HG03469 (cell line): ENCODE measurements at regions not wholly inside any gene's neighbourhood (a gene's known extent, or its start where the extent isn't known, plus 50 kb on each side); places are given as distances from the start of the nearest gene placed in this dataset.

Experiments used
- ATAC-seq: cut with Tn5 transposase; IDR thresholded peaks from one replicate; pipeline ENCODE4 v1.9.1; 2021; ENCODE audit warnings: mild to moderate bottlenecking, moderate library complexity, moderate number of reproducible peaks; ENCODE audit not compliant: unreplicated experiment

DNA sequence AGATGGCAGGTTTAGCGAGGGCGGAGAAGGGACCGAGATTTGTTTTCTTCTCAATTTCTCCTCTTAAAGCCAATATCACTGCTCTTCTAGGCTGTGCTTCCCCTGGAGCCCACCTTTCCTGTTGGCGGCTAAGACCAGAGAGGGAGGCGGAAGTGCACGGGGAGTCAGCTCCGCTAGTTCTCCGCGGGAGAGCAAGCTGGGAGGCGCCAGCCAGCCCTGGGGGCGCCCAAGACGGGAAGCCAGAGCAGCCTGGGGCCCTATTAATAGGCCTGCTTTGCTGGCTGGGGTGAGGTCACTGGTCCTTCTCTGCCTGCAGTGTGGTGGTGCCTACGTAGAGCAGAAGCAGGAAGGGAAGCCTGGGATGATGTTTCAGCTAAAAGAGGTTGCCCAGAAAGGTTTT lies 61.6 kb downstream of the LSM5 start:
- ATAC-seq = no peak

DNA sequence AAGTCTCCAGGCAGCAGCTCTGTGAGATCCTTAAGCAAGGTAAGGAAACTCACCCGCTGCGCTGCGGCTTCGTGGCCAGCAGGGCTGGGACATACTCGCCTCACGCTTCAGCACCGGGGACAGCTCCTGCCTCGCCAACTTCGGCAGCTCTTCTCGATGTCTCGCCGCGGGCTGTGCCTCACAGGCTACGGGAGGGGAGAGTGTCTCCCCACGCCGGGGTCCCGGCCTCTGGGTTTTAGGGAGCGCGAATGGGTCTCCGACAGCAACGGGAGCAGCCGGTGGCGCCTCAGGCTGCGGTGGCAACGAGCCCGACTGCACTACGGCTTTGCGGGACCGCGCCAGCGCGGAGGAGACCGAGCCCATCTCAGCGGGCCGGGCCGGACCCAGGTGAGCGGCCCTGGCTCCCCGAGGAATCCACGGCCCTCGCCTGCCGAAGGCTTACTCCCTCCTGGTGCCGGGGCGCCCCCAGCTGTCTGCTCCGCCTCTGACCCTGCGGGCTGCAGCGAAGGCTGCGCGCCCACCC lies 62.4 kb downstream of the LSM5 start:
- no peak for ATAC-seq

DNA sequence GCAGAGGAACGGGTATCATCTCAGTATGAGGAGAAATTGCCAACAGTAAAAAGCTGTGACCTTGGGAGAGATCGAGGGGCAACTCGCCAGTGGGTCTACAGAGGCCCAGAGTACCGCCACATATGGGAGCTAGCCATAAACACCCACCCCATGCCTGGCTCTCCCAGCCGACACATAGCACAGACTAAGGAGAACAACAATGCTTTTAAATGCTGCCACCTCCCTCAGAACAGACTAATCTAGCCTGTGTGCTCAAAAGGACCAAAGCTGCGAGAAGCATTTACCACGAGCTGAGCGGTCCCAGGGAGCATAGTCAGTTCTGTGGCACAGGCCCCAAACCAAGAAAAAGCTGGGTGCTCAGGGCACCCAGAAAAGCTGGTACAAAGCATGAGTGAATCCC lies 73.3 kb downstream of the LSM5 start:
- ATAC-seq = no peak

DNA sequence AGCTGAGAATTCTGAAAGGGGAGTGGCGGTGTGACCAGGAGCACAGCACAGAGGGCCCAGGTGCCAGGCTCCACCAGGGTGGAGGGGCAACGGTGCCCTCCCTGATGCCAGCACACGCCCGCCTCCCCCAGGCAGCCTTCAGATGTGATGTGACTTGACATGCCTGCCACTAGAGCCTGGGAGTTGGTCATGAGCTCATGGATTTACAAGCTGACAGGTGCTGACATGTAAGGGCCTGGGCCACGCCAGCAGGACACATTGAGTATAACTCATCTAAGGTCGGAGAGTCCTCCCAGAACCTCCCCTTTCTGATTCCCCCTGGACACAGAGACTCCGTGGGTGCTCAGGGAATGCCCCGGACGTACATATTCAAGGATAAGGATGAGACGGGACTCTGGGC lies 74.2 kb downstream of the LSM5 start:
- no peak for ATAC-seq

DNA sequence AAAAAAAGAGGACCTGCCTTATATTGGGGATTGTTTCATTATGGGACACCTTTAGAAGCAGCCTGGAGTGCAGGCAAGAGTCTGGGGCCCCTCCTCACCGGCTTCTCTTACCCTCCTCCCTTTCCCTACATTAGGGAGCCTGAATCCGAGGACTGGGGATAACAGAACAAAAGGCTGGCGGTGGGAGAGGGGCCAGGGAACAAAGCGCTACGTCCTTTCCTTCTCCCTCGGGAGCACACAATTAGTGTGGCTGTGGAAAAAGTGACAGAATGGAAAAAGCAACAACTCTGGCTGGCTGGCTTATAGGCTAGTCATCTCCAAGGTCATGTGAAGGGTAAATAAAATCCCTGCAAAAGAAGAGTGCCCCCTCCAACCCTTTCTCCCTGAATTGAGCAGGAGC lies 74.7 kb downstream of the LSM5 start:
- no peak for ATAC-seq

DNA sequence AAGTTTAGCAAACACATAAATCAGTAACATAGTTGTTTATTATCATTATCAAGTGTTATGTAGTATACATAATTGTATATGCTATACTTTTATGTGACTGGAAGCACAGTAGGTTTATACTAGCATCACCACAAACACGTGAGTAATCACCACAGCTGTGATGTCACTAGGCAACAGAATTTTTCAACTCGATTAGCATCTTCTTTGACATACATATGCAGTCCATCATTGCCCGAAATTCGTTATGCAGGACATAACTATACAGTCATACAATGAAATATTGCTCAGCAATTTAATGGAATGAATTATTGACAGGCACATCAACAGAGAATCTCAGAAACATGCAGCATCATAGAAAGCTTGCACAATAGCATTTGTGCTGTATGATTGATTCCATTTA lies 77.7 kb downstream of the LSM5 start:
- no peak for ATAC-seq

DNA sequence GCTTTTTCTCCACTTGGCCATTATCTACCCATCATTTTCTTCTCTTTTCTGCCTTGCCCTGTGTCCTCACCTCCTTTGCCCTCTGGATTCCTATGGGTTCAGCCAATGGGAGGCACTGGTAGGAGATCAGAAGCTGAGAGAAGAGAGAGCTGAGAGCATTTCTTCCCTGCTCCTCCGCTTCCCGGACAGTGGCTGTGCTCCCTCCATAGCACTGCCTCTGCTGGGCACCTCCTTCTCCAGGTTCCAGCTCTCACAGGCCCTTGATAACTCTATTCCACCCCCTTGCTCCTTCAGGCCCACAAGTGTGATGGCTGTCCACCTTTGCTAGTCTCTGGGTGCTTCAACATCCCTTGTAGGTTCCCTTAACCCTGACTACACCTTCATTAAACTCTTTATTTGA lies 79.6 kb downstream of the LSM5 start:
- ATAC-seq = no peak

DNA sequence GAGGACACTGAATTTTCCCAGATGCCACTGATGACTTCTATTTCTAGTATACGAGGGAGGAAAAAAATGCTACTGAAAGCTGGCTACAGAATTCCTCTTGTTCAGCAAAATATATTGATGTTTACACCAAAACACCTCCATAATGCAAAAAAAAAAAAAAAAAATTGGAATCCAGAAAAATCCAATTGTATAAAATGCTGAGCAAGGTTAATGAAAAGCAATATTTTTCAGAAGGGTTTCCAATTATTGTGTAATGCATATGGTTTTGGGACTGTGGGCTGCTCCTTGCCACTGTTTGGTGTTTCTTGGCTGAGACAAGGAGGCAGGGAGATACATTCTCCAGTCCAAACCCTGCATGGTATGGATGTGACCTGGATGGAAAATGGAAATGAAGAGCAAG lies 83.8 kb downstream of the LSM5 start:
- no peak for ATAC-seq

DNA sequence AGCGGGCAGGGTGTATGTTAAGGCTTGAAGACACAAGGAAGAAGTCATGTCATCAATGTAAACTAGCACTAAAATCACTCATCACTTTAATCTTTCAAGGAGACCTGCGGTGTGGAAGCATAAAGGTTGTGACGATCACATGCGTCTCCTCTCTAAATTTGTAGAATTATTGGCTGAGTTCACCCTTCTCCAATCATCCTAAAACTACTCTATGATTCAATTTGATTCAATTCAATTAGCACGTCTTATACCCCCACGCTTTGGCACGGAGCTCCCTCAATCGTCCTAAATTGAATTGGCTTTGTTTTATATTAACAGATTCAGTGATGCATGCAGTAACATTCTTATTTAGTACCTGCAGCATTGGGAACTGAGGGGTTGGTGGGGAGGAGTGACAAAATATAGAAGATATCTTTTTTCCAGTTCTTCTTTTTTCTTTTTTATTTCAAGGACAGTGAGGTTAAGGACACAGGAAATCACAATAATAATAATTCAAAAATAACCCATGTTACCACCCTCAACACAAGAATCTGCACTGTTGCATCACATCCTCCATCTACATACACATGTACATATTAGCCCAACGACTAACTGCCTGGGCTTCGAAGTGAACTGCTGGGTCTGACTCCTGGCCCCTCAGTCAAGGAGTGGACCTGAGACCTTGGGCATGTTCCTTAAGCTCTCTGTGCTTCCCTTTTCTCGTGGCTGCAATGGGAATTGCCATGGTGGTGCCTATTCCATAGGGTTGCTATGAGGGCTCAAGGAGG lies 86.5 kb downstream of the LSM5 start:
- no peak for ATAC-seq

DNA sequence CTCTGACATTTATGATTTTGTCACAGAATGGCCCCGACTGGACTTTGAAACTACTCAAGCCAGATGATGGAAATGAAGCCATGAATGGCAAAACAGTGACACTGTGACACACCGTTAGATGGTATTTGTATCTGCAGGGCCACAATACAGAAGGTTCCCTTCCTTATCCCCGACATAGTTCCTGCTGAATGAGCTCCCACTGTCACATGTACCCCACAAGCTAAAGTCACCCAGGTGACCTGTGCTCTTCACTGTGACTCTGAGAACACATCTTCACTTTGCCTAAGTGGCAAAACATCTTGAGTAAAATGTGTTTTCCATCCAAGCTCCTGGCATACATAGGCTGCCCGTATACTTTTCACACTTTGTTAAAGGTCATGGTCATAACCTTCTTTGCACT lies 89.5 kb downstream of the LSM5 start:
- ATAC-seq = no peak

DNA sequence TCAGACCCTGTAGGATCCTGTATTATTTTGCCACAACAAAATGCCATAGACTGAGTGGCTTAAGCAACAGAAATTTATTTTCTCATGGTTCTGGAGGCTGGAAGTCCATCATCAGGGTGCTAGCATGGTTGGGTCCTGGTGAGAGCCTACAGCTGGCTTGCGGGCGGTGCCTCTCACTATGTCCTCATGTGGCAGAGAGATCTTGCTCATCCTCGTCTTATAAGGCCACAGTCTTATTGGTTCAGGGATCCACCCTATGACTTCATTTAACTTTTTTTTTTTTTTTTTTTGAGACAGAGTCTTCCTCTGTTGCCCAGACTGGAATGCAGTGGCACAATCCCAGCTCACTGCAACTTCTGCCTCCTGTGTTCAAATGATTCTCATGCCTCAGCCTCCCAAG lies 90.9 kb downstream of the LSM5 start:
- ATAC-seq = no peak

DNA sequence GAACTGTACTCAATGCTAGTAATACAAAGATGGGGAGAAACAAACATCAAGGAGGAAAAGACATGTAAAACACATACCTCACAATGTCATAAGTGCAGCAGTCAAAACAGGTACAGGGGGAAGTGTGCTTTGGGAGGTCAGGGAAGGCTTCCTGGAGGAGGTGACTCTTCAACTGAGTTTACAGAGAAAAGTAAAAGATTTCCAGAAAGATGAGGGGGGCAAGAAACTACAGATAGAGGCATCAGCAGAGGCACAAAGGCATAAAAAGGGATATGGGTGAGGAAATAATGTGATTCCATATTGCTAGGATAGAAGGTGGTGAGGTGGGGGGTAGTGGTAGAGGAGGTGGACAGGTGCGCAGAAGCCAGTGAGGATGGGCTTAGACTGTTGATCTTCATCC lies 95.0 kb downstream of the LSM5 start:
- no peak for ATAC-seq

DNA sequence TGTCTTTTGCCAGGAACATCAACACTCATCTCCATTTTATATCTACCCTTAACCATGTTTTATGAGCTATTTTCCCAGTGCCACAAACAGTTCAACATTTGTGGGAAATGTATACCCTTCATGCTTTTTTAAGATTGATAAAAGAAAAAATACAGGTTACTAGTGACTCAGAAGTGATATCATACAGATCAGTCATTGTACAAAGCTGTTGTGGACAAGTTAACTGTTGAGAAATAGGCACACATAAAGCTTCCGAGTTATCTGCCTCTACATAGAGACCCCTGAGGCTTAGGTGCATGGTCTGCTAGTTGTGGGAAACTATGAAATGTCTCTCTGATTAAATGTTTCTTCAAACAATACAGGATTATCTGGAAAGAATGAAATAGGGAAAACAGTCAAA lies 96.3 kb downstream of the LSM5 start:
- no peak for ATAC-seq

DNA sequence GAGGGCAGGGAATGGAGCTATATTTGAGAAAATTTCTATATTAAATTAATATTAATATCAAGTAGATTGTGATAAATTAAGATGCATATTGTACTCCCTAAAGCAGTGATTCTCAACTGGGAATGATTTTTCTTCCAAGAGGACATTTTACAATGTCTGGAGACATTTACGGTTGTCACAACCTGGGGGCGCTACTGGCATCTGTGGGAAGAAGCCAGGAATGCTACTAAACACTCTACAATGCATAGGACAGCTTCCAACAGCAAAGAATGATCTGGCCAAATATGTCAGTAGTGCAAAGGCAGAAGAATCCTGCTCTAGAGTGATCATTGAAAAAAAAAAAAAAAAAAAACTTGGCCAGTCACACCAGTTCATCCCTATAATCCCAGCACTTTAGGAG lies 100.0 kb downstream of the LSM5 start:
- ATAC-seq = no peak

DNA sequence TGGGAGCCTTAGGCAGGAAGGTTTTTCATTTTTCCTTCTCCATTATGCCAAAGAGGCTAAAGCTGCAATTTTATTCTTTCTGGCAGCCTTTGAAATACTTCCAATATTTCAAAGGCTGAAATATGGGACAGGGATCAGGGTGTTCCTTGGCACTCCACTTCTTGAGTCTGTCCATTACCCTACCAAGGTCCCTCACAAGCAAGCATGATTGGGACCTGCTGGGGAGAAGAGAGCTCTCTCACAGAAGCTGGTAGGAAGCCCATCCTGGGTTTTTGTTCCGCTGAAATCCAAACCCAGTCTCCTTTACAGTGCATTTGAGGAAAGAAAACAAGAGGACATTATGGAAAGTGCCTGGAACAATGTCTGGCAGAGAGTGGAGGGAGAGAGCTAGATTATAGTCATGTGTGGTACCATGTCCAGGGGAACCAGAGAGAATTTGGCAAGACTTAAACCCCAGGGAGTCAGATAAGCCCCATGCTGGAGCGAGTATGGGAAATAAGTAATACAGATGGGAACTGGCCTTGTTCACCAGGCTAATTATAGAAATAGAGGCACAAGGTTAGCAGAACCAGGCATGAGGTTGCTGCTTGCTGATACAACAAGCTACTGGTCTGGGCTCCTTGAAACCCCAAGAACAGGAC lies 104.7 kb downstream of the LSM5 start:
- ATAC-seq = no peak

DNA sequence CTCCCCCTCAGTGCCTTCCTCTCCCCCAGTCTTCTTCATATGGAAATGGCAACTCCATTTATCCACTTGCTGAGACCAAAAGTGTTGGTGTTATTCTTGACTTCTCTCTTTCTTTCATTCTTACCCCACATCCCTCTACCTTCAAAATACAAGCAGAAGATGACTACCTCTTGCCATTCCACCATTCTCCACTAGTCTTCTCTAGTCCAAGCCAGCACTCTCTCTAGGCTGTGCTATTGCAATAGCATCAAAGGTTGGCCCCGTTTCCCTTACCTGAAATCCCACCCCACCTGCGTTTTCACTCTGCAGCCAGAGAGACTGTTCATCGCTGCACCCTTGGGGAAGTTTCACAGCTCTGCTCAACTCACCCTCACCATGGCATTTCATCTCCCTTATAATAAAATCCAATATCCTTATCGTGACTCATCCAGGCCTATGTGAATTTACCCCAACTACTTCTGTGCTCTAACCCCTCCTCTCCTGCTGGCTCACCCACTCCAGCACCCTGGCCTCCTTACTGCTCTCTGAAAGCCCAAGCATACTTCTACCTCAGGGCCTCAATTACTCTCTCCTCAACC lies 109.1 kb downstream of the LSM5 start:
- ATAC-seq = no peak

DNA sequence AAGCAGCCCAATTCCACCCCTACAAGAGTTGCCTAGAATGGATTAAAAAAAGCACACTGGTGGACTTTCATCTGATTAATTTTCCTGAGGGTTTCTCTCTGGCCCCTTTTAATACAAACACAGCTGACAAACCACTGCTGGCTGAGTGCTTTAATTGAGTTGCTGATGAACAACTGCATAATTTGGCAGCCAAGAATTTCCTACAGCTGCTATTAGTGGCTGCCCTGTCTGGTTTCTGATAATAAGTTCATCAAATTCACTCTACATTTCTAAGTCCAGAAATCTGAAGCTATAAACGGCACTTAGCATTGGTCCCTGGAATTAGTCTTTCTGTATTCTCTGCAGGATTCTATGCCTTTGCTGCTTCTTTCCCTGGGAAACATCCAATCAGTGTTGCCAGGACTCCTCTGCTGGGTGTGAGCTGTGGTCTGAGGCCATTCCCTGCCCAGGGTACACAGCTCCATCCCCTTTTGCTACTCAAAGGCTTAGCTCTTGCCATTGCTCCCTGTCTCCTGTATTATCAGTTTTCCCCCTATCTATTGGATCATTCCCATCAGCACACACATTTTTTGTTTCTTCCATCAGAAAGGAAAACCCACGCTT lies 110.6 kb downstream of the LSM5 start:
- no peak for ATAC-seq

DNA sequence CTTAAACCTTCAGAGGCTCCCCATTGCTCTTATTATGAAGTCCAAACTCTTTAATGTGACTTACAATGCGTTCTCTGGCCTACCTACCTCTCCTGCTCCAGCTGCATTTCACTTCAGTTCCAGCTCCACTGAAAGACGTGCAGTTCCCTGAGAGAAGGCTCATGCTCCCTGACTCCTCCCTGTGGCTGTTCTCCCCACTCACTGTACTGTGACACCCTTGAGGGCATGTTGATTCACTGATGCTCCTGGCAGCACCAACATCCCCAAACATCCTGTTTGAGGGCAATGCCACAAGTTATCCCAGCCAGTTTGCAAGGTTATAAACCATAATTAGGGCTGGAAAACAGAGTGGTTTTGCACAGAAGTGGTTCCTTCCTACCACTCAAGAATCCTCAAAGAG lies 111.2 kb downstream of the LSM5 start:
- no peak for ATAC-seq

DNA sequence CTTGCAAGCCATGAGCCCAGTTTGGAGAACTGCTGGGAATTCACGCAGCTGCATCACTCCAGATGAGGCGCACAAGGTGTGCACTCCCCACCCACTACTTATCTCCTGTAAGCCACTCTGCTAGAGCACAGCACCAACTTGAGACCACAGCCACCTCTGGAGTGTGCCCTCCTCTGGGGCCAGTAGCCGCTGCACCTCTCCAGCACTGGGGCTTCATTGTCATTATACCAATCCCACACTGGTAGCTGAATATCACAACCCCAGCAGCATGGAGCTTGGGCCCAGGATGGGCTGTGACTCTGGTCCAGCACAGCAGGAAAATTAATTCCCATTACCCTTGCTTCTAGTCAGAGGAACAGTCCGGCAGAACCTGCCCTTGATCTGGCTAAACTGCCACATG lies 125.6 kb downstream of the LSM5 start:
- ATAC-seq = no peak

DNA sequence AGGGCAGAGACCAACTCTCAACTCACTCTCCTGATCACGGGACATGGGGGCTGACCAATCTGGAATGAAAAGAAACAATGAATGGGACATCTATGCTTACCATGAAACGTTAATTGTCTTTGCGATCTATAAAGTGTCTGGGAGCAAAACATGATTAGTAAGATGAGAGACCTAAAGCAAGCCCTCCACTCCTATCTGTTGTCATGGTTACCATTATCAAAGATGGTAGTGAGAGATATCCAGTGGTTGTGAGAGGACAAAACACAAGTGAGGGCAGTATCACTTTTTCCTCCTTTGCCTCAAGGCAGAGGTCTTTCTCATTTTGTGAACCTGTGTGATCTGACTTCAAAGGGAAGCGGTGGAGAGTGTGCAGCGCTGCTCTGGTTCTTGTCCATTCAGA lies 130.1 kb downstream of the LSM5 start:
- ATAC-seq = no peak

DNA sequence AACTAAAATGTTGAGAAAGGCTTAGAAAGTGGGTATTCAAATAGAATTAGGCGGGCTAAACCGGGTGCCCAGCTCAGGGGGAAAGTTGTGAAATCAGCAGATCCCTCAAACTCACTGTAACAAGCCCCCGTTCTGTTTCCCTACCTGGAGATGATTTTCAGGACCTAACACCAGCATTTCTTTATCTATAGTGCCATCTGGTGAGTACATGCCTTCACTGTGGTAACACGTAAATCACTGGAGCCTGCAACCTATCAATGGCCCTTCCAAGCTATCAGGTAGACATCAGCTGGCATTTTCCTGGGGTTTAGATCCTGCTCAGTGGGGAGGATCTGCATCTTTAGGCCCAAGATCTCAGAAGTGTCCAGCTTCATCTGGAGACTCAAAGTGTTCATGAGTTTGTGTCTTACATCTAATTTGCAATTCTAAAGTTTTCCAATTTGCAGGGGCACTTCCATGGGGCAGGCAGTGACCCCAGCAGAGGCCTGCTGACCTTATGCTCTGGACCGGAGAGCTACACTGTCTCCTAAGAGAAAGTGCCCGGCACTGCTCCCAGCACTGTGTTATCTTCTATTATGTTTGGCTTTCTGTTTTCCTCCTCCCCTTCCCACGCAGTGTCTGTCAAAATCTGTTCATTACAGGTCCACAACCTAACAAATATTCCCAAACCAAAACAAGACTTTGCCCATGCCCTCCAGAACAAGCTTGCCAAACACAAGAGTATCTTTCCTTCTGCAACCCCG lies 132.5 kb downstream of the LSM5 start:
- ATAC-seq = no peak
